ENCODE measurements at regions not wholly inside any gene's neighbourhood (a gene's known extent, or its start where the extent isn't known, plus 50 kb on each side); places are given as distances from the start of the nearest gene placed in this dataset.

- intact Hi-C loops (cut with micrococcal nuclease; ENCODE audit: unreplicated experiment) = no loop called here
- POLR2A ChIA-PET = interaction anchor here (0.8 to 1.1 kb wide), 2 partner anchors 152 to 290 kb away, joined by 3 read pairs; no protein-coding TSS in a partner anchor
These were observed 248.0 kb downstream of the HIVEP2 start for GRCh38 chr6:142697001-142697335.

GRCh38 chr6:142697922-142698321 lies 247.1 kb downstream of the HIVEP2 start:
- no peaks in the 10 kb centered on the region for H3K36me3 ChIP-seq (ENCODE audit: control insufficient read depth in 2 of 2, insufficient read depth in 2 of 2, low read length in 1 of 2)
- no peak for ATAC-seq
- no peaks in the 10 kb centered on the region for H4K20me1 ChIP-seq (ENCODE audit: control insufficient read depth, insufficient read depth)
- ChIA-PET SMC1A (ENCODE audit: uncharacterized antibody, unreplicated experiment) (interaction anchor here (0.6 to 8.9 kb wide), 11 partner anchors 26 to 730 kb away, joined by 3 to 123 read pairs (median 3); no protein-coding TSS in a partner anchor), RAD21 (ENCODE audit: unreplicated experiment) (interaction anchor here (0.9 to 3.6 kb wide), 7 partner anchors 18 to 329 kb away, joined by 3 to 17 read pairs (median 3); partner anchors contain the start of gene HIVEP2), POLR2A (interaction anchor here (1.3 kb wide), 1 partner anchor 106 kb away, joined by 3 read pairs; no protein-coding TSS in a partner anchor), CTCF (interaction anchor here (0.9 to 2.7 kb wide), 10 partner anchors 13 to 729 kb away, joined by 3 to 18 read pairs (median 4); no protein-coding TSS in a partner anchor)
- no peaks in the 10 kb centered on the region for H3K9me3 ChIP-seq (replicated peaks; ENCODE audit: control insufficient read depth, insufficient read depth, low read length)
- in situ Hi-C loops (cut with MboI) = loop anchor here (25.0 kb wide), 1 partner anchor 714 kb away; no protein-coding TSS in a partner anchor
- H3K4me3 ChIP-seq = no peak overlapping the region
- intact Hi-C loops (cut with micrococcal nuclease; ENCODE audit: unreplicated experiment) = no loop called here
- 93% methylated on average over 4 of the region's 4 CpGs for WGBS (ENCODE audit: insufficient coverage, insufficient replicate concordance, low lambda C conversion rate, missing lambda C conversion rate)
- H3K4me2 ChIP-seq (ENCODE audit: control insufficient read depth, insufficient read depth) = no peak overlapping the region
- no peak overlapping the region for H3K9ac ChIP-seq (ENCODE audit: control insufficient read depth, insufficient read depth, low read length)
- TF ChIP-seq CREB1 (IDR thresholded peaks at IDR 0.05; ENCODE audit: low read depth) = no peak
- BruUV-seq (replicated peaks) = no TSS peak
- FAIRE-seq = no peak
- no peak for DNase-seq (ENCODE audit: low read depth, low spot score)
- H2AFZ ChIP-seq (ENCODE audit: control insufficient read depth, low read depth, low read length) = no peak overlapping the region
- H3K27me3 ChIP-seq (replicated peaks in 1 of 2; ENCODE audit: control insufficient read depth in 2 of 2, insufficient read depth in 2 of 2, low read length in 1 of 2) = no peaks in the 10 kb centered on the region
- H3K79me2 ChIP-seq (ENCODE audit: control insufficient read depth, insufficient read depth, low read length) = no peaks in the 10 kb centered on the region
- H3K4me1 ChIP-seq (ENCODE audit: control insufficient read depth, insufficient read depth, low read length) = peaks cover 17% of the 10 kb centered on the region
- no peak overlapping the region for H3K27ac ChIP-seq (ENCODE audit: control insufficient read depth, insufficient read depth)

More at GRCh38 chr6:142697001-142697335, 248.0 kb downstream of the HIVEP2 start:
- ChIA-PET CTCF (interaction anchor here (1.0 to 1.5 kb wide), 6 partner anchors 52 to 642 kb away, joined by 3 to 7 read pairs (median 4); no protein-coding TSS in a partner anchor), RAD21 (ENCODE audit: unreplicated experiment) (interaction anchor here (0.8 to 3.6 kb wide), 4 partner anchors 19 to 330 kb away, joined by 3 to 17 read pairs (median 3); no protein-coding TSS in a partner anchor), SMC1A (ENCODE audit: uncharacterized antibody, unreplicated experiment) (interaction anchor here (1.0 to 8.9 kb wide), 7 partner anchors 15 to 731 kb away, joined by 3 to 123 read pairs (median 4); no protein-coding TSS in a partner anchor)
- no peak overlapping the region for H3K9ac ChIP-seq (ENCODE audit: control insufficient read depth, insufficient read depth, low read length)
- TF ChIP-seq CREM (IDR thresholded peaks at IDR 0.05; ENCODE audit: low read depth) (no peak), SREBF1 (IDR thresholded peaks at IDR 0.05; ENCODE audit: low read length) (no peak), HDGF (IDR thresholded peaks at IDR 0.05) (no peak), HCFC1 (IDR thresholded peaks at IDR 0.05; ENCODE audit: low read length) (no peak), SREBF2 (IDR thresholded peaks at IDR 0.05; ENCODE audit: low read length) (no peak), LARP7 (IDR thresholded peaks at IDR 0.05) (no peak)
- H3K4me2 ChIP-seq (ENCODE audit: control insufficient read depth, insufficient read depth) = no peak overlapping the region
- H3K9me3 ChIP-seq (replicated peaks; ENCODE audit: control insufficient read depth, insufficient read depth, low read length) = no peaks in the 10 kb centered on the region
- H3K4me3 ChIP-seq = no peak overlapping the region
- no TSS peak for BruUV-seq (replicated peaks)
- no peaks in the 10 kb centered on the region for H3K27me3 ChIP-seq (replicated peaks in 1 of 2; ENCODE audit: control insufficient read depth in 2 of 2, insufficient read depth in 2 of 2, low read length in 1 of 2)
- 97% methylated on average over 3 of the region's 3 CpGs for WGBS (ENCODE audit: insufficient coverage, insufficient replicate concordance, low lambda C conversion rate, missing lambda C conversion rate)
- no peaks in the 10 kb centered on the region for H3K36me3 ChIP-seq (ENCODE audit: control insufficient read depth in 2 of 2, insufficient read depth in 2 of 2, low read length in 1 of 2)
- ATAC-seq (no peak), DNase-seq (ENCODE audit: low read depth, low spot score) (no peak), FAIRE-seq (no peak)
- H3K4me1 ChIP-seq (ENCODE audit: control insufficient read depth, insufficient read depth, low read length) = peaks cover 8% of the 10 kb centered on the region
- H4K20me1 ChIP-seq (ENCODE audit: control insufficient read depth, insufficient read depth) = no peaks in the 10 kb centered on the region
- in situ Hi-C loops (cut with MboI) = loop anchor here (25.0 kb wide), 1 partner anchor 715 kb away; no protein-coding TSS in a partner anchor
- no peak overlapping the region for H3K27ac ChIP-seq (ENCODE audit: control insufficient read depth, insufficient read depth)
- H2AFZ ChIP-seq (ENCODE audit: control insufficient read depth, low read depth, low read length) = no peak overlapping the region
- H3K79me2 ChIP-seq (ENCODE audit: control insufficient read depth, insufficient read depth, low read length) = no peaks in the 10 kb centered on the region

All from GM12878 (cell line).